GM18498 (cell line): ENCODE measurements at regions not wholly inside any gene's neighbourhood (a gene's known extent, or its start where the extent isn't known, plus 50 kb on each side); places are given as distances from the start of the nearest gene placed in this dataset.

ENCODE experiments used
- ATAC-seq: cut with Tn5 transposase; IDR thresholded peaks from one replicate; pipeline ENCODE4 v1.9.1; 2021; ENCODE audit warnings: mild to moderate bottlenecking, moderate library complexity; ENCODE audit not compliant: unreplicated experiment

- ATAC-seq = no peak
These were observed 227.5 kb downstream of the MTX2 start for GRCh38 chr2:176496761-176497160.

GRCh38 chr2:176500901-176501300 lies 231.7 kb downstream of the MTX2 start:
- no peak for ATAC-seq

GRCh38 chr2:176501617-176502016 lies 232.4 kb downstream of the MTX2 start:
- ATAC-seq = no peak

GRCh38 chr2:176502619-176503018 lies 233.4 kb downstream of the MTX2 start:
- no peak for ATAC-seq

- no peak for ATAC-seq
These were observed 234.5 kb downstream of the MTX2 start for GRCh38 chr2:176503776-176504175.

- ATAC-seq = no peak
These were observed 235.2 kb downstream of the MTX2 start for GRCh38 chr2:176504440-176504839.

- no peak for ATAC-seq
These were observed 238.5 kb downstream of the MTX2 start for GRCh38 chr2:176507786-176508185.

GRCh38 chr2:176508374-176508773 lies 239.1 kb downstream of the MTX2 start:
- ATAC-seq = peak; percentile 26

GRCh38 chr2:176508984-176509740 lies 239.9 kb downstream of the MTX2 start:
- ATAC-seq = peak; percentile 81

GRCh38 chr2:176514276-176514675 lies 245.0 kb downstream of the MTX2 start:
- no peak for ATAC-seq

GRCh38 chr2:176514805-176515500 lies 245.7 kb downstream of the MTX2 start:
- ATAC-seq = no peak

GRCh38 chr2:176516051-176516602 lies 246.9 kb downstream of the MTX2 start:
- no peak for ATAC-seq

- ATAC-seq = no peak
These were observed 249.6 kb downstream of the MTX2 start for GRCh38 chr2:176518823-176519222.

- no peak for ATAC-seq
These were observed 252.8 kb downstream of the MTX2 start for GRCh38 chr2:176521878-176522670.

GRCh38 chr2:176525086-176525485 lies 255.8 kb downstream of the MTX2 start:
- no peak for ATAC-seq

- ATAC-seq = no peak
These were observed 258.0 kb downstream of the MTX2 start for GRCh38 chr2:176526995-176527901.

GRCh38 chr2:176531608-176532007 lies 262.4 kb downstream of the MTX2 start:
- ATAC-seq = no peak

- no peak for ATAC-seq
These were observed 264.4 kb downstream of the MTX2 start for GRCh38 chr2:176533505-176534193.

- ATAC-seq = no peak
These were observed 265.7 kb downstream of the MTX2 start for GRCh38 chr2:176534798-176535466.
